ENCODE measurements at regions not wholly inside any gene's neighbourhood (a gene's known extent, or its start where the extent isn't known, plus 50 kb on each side); places are given as distances from the start of the nearest gene placed in this dataset.
"Not testable (repeated sequence)": the region's sequence is repeated elsewhere in the genome, so short reads cannot be mapped to it uniquely, and the experiment has no call there.

DNA sequence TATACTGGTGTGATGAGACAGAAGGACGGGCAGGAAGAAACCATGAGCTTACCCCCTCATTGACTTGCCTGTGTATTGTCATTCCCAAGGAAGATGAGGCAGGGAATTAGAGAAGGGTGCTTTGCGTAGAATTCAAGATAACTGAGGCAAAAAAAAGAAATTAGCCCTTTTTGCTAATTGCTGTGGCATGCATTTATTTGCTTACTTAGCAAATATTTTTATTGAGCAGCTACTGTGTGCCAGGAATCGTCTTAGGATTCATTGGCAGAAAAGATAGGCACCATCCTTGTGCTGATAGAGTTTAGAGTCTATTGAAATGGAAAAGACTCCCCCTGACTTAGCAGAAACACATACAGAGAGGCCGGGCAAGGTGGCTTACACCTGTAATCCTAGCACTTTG is 541.9 kb downstream of the TMEM114 start:
- H3K27me3 ChIP-seq (replicated peaks; ENCODE audit: insufficient read depth), result no peaks in the 10 kb centered on the region
- intact Hi-C loops (cut with DNase I), result no loop called here

DNA sequence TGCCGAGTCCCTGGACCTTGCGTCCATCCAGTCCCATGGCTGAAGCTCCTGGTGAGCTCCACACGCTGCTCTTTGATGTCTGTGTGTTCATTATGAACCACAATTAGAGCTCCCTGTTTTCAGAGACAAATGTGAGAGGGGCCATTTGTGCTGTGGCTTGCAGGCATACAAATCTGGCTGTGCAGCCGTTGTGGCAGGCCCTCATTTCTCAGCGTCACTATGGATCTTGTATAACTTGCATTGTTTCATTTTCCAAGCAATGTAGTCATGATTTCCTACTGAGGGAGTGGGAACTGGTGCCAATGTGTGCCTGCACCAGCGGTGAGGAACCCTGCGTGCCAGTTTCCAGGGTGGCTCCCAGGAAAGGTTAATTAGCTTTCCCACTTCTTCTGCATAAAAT is 542.6 kb downstream of the TMEM114 start:
- Histone ChIP-seq H3K36me3 (no peaks in the 10 kb centered on the region), H3K4me1 (replicated peaks) (no peaks in the 10 kb centered on the region), H3K27me3 (replicated peaks; ENCODE audit: insufficient read depth) (no peaks in the 10 kb centered on the region), H3K4me3 (no peak overlapping the region), H3K9me3 (no peaks in the 10 kb centered on the region), H3K27ac (no peak overlapping the region)
- WGBS, result 75% methylated on average over 7 of the region's 7 CpGs
- intact Hi-C loops (cut with DNase I), result no loop called here
- TF ChIP-seq, protein P1, sequence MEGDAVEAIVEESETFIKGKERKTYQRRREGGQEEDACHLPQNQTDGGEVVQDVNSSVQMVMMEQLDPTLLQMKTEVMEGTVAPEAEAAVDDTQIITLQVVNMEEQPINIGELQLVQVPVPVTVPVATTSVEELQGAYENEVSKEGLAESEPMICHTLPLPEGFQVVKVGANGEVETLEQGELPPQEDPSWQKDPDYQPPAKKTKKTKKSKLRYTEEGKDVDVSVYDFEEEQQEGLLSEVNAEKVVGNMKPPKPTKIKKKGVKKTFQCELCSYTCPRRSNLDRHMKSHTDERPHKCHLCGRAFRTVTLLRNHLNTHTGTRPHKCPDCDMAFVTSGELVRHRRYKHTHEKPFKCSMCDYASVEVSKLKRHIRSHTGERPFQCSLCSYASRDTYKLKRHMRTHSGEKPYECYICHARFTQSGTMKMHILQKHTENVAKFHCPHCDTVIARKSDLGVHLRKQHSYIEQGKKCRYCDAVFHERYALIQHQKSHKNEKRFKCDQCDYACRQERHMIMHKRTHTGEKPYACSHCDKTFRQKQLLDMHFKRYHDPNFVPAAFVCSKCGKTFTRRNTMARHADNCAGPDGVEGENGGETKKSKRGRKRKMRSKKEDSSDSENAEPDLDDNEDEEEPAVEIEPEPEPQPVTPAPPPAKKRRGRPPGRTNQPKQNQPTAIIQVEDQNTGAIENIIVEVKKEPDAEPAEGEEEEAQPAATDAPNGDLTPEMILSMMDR (IDR thresholded peaks at IDR 0.05), result no peak
- TF ChIP-seq POLR2AphosphoS5 (IDR thresholded peaks at IDR 0.05) (no peak), POLR2A (IDR thresholded peaks at IDR 0.05) (no peak)
- DNase-seq (ENCODE audit: low spot score), result no peak

More for the DNA sequence above, 541.9 kb downstream of the TMEM114 start:
- no peak for DNase-seq (ENCODE audit: low spot score)
- Histone ChIP-seq H3K9me3 (no peaks in the 10 kb centered on the region), H3K27ac (no peak overlapping the region), H3K36me3 (no peaks in the 10 kb centered on the region), H3K4me3 (no peak overlapping the region), H3K4me1 (replicated peaks) (no peaks in the 10 kb centered on the region)
- 79% methylated on average over 4 of the region's 4 CpGs for WGBS
- TF ChIP-seq POLR2A (IDR thresholded peaks at IDR 0.05) (no peak), POLR2AphosphoS5 (IDR thresholded peaks at IDR 0.05) (no peak)
- TF ChIP-seq, protein P1 (IDR thresholded peaks at IDR 0.05), result no peak

DNA sequence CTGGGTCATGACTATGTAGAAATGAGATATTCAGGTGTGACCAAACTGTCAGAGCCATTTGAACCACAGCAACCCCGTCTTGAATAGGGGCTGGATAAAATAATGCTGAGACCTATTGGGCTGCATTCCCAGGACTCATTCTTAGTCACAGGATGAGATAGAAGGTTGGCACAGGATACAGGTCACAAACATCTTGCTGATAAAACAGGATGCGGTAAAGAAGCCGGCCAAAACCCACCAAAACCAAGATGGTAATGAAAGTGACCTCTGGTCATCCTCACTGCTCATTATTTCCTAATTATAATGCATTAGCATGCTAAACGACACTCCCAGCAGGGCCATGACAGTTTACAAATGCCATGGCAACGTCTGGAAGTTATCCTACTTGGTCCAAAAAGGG is 545.5 kb downstream of the TMEM114 start:
- no peaks in the 10 kb centered on the region for H3K9me3 ChIP-seq
- DNase-seq (ENCODE audit: low spot score), result no peak
- no peaks in the 10 kb centered on the region for H3K4me1 ChIP-seq (replicated peaks)
- 81% methylated on average over 5 of the region's 5 CpGs for WGBS
- H3K4me3 ChIP-seq, result no peak overlapping the region
- no peak overlapping the region for H3K27ac ChIP-seq
- H3K27me3 ChIP-seq (replicated peaks; ENCODE audit: insufficient read depth), result no peaks in the 10 kb centered on the region
- intact Hi-C loops (cut with DNase I), result no loop called here
- H3K36me3 ChIP-seq, result no peaks in the 10 kb centered on the region
- no peak for TF ChIP-seq POLR2AphosphoS5 (IDR thresholded peaks at IDR 0.05)

DNA sequence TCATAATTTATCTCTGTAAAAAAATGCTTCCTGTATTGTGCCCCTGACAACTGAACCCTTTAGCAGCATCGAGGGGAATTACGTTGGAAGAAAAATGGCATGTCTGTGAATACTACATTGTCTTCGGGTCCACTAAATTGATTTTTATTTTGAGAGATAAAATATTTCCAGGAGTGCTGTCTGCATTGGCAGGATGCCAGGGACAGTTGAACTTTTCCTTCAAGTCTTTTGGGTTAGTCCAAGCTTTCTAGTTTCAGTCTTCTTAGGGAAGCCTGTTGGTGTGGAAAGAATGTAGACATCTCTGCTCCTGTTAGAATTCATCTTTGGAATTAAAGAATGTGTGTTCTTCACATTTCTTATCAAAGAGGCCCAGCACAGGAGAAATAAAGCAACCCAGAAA is 557.9 kb downstream of the TMEM114 start:
- intact Hi-C loops (cut with DNase I), result no loop called here
- TF ChIP-seq, protein P1 (IDR thresholded peaks at IDR 0.05), result no peak
- no peak for TF ChIP-seq POLR2A (IDR thresholded peaks at IDR 0.05)
- TF ChIP-seq POLR2AphosphoS5 (IDR thresholded peaks at IDR 0.05), result no peak
- WGBS, result 65% methylated on average over 3 of the region's 3 CpGs
- Histone ChIP-seq H3K27me3 (replicated peaks; ENCODE audit: insufficient read depth) (no peaks in the 10 kb centered on the region), H3K36me3 (no peaks in the 10 kb centered on the region), H3K9me3 (no peaks in the 10 kb centered on the region), H3K4me1 (replicated peaks) (no peaks in the 10 kb centered on the region), H3K4me3 (no peak overlapping the region), H3K27ac (no peak overlapping the region)
- no peak for DNase-seq (ENCODE audit: low spot score)

DNA sequence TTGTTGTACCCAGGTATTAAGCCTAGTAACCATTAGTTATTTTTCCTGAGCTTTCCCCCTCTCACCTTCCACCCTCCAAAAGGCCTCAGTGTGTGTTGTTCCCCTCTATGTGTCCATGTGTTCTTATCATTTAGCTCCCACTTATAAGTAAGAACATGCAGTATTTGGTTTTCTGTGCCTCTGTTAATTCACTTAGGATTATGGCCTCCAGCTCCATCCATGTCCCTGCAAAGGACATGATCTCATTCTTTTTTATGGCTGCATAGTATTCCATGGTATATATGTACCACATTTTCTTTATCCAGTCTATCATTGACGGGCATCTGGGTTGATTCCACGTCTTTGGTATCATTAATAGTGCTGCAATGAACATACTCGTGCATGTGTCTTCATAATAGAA is 560.3 kb downstream of the TMEM114 start:
- DNase-seq (ENCODE audit: low spot score); H3K4me1 ChIP-seq (replicated peaks); H3K27ac ChIP-seq; H3K9me3 ChIP-seq; H3K4me3 ChIP-seq; H3K36me3 ChIP-seq; intact Hi-C loops (cut with DNase I); H3K27me3 ChIP-seq (replicated peaks; ENCODE audit: insufficient read depth): not testable (repeated sequence)
- 90% methylated on average over 3 of the region's 3 CpGs for WGBS

DNA sequence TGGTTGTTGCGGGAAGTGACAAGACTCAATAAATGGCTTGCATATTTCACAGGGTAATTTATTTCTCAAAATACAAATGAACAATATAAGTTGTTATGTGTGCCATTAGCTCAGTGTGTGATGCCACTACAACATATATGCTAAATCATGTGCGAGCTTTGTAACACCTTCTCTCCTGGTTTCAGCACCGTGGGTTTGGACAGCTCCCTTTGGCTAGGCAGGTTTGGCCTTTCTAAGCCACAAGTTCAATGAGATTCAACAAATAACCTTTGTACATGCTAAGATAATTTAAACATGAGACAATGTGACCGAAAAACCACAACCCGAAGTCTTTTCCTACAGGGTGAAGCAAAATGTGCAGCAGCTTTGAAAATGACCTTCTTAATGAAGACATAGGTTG is 563.9 kb downstream of the TMEM114 start:
- 61% methylated on average over 5 of the region's 5 CpGs for WGBS
- DNase-seq (ENCODE audit: low spot score), result no peak
- no peaks in the 10 kb centered on the region for H3K9me3 ChIP-seq
- no peaks in the 10 kb centered on the region for H3K4me1 ChIP-seq (replicated peaks)
- H3K27ac ChIP-seq, result no peak overlapping the region
- H3K36me3 ChIP-seq, result no peaks in the 10 kb centered on the region
- TF ChIP-seq POLR2AphosphoS5 (IDR thresholded peaks at IDR 0.05), result no peak
- TF ChIP-seq, protein P1 (IDR thresholded peaks at IDR 0.05), result no peak
- no peak for TF ChIP-seq POLR2A (IDR thresholded peaks at IDR 0.05)
- intact Hi-C loops (cut with DNase I), result no loop called here
- H3K27me3 ChIP-seq (replicated peaks; ENCODE audit: insufficient read depth), result no peaks in the 10 kb centered on the region
- H3K4me3 ChIP-seq, result no peak overlapping the region
